ENCODE measurements at regions not wholly inside any gene's neighbourhood (a gene's known extent, or its start where the extent isn't known, plus 50 kb on each side); places are given as distances from the start of the nearest gene placed in this dataset.

GRCh38 chr5:61683926-61684325, 351.9 kb downstream of the ZSWIM6 start:
- Histone ChIP-seq H3K36me3 (ENCODE audit: control insufficient read depth, low read length) (no peaks in the 10 kb centered on the region), H4K20me1 (ENCODE audit: control insufficient read depth, insufficient read depth, low read depth, low read length) (no peaks in the 10 kb centered on the region), H3K4me1 (ENCODE audit: control insufficient read depth, low read length) (no peaks in the 10 kb centered on the region), H3K9me3 (ENCODE audit: control insufficient read depth, insufficient read depth, low read length) (no peaks in the 10 kb centered on the region), H3K27ac (ENCODE audit: low read depth, low read length) (no peak overlapping the region), H3K27me3 (ENCODE audit: control insufficient read depth, low read length) (no peaks in the 10 kb centered on the region), H3F3A (ENCODE audit: control insufficient read depth, insufficient read depth) (no peaks in the 10 kb centered on the region), H3K4me2 (ENCODE audit: low read length) (no peak overlapping the region), H3K9me2 (replicated peaks; ENCODE audit: control insufficient read depth, low read length) (no peaks in the 10 kb centered on the region), H3K4me3 (ENCODE audit: low read length) (no peak overlapping the region), H3K79me2 (ENCODE audit: control insufficient read depth, low read length) (no peaks in the 10 kb centered on the region)
- TF ChIP-seq CTCF (IDR thresholded peaks at IDR 0.05; ENCODE audit: low read depth, low read length, poor library complexity, severe bottlenecking) = no peak
- no peak for TF ChIP-seq EZH2phosphoT487 (IDR thresholded peaks at IDR 0.05; ENCODE audit: borderline replicate concordance, low read length)

GRCh38 chr5:61686491-61687257, 354.6 kb downstream of the ZSWIM6 start:
- H3K79me2 ChIP-seq (ENCODE audit: control insufficient read depth, low read length) = no peaks in the 10 kb centered on the region
- H3F3A ChIP-seq (ENCODE audit: control insufficient read depth, insufficient read depth) = no peaks in the 10 kb centered on the region
- H3K9me3 ChIP-seq (ENCODE audit: control insufficient read depth, insufficient read depth, low read length) = no peaks in the 10 kb centered on the region
- TF ChIP-seq EZH2phosphoT487 (IDR thresholded peaks at IDR 0.05; ENCODE audit: borderline replicate concordance, low read length) = no peak
- no peak for TF ChIP-seq CTCF (IDR thresholded peaks at IDR 0.05; ENCODE audit: low read depth, low read length, poor library complexity, severe bottlenecking)
- no peak overlapping the region for H3K27ac ChIP-seq (ENCODE audit: low read depth, low read length)
- no peaks in the 10 kb centered on the region for H3K9me2 ChIP-seq (replicated peaks; ENCODE audit: control insufficient read depth, low read length)
- no peaks in the 10 kb centered on the region for H3K4me1 ChIP-seq (ENCODE audit: control insufficient read depth, low read length)
- no peaks in the 10 kb centered on the region for H4K20me1 ChIP-seq (ENCODE audit: control insufficient read depth, insufficient read depth, low read depth, low read length)
- H3K4me2 ChIP-seq (ENCODE audit: low read length) = no peak overlapping the region
- H3K4me3 ChIP-seq (ENCODE audit: low read length) = no peak overlapping the region
- H3K36me3 ChIP-seq (ENCODE audit: control insufficient read depth, low read length) = no peaks in the 10 kb centered on the region
- H3K27me3 ChIP-seq (ENCODE audit: control insufficient read depth, low read length) = no peaks in the 10 kb centered on the region

- H3K27ac ChIP-seq (ENCODE audit: low read depth, low read length) = no peak overlapping the region
- TF ChIP-seq CTCF (IDR thresholded peaks at IDR 0.05; ENCODE audit: low read depth, low read length, poor library complexity, severe bottlenecking) (no peak), EZH2phosphoT487 (IDR thresholded peaks at IDR 0.05; ENCODE audit: borderline replicate concordance, low read length) (no peak)
- no peaks in the 10 kb centered on the region for H3K9me3 ChIP-seq (ENCODE audit: control insufficient read depth, insufficient read depth, low read length)
- no peaks in the 10 kb centered on the region for H3K27me3 ChIP-seq (ENCODE audit: control insufficient read depth, low read length)
- H3K4me1 ChIP-seq (ENCODE audit: control insufficient read depth, low read length) = no peaks in the 10 kb centered on the region
- H4K20me1 ChIP-seq (ENCODE audit: control insufficient read depth, insufficient read depth, low read depth, low read length) = no peaks in the 10 kb centered on the region
- no peaks in the 10 kb centered on the region for H3K36me3 ChIP-seq (ENCODE audit: control insufficient read depth, low read length)
- H3K79me2 ChIP-seq (ENCODE audit: control insufficient read depth, low read length) = no peaks in the 10 kb centered on the region
- H3K4me2 ChIP-seq (ENCODE audit: low read length) = no peak overlapping the region
- no peaks in the 10 kb centered on the region for H3K9me2 ChIP-seq (replicated peaks; ENCODE audit: control insufficient read depth, low read length)
- H3K4me3 ChIP-seq (ENCODE audit: low read length) = no peak overlapping the region
- H3F3A ChIP-seq (ENCODE audit: control insufficient read depth, insufficient read depth) = no peaks in the 10 kb centered on the region
Measured at GRCh38 chr5:61687371-61687770, 355.3 kb downstream of the ZSWIM6 start.

Measured in DOHH2 (cell line).